Activated CD4-positive, alpha-beta T cell treated with anti-CD3 and anti-CD28 coated beads, Interleukin-2, amount 10 ng/mL, durations not matched to agents 24 days and 14 days (primary cell): ENCODE measurements at regions not wholly inside any gene's neighbourhood (a gene's known extent, or its start where the extent isn't known, plus 50 kb on each side); places are given as distances from the start of the nearest gene placed in this dataset.
"Not testable (repeated sequence)": the region's sequence is repeated elsewhere in the genome, so short reads cannot be mapped to it uniquely, and the experiment has no call there.

Experiments
- DNase-seq: peaks from one replicate; pipeline ENCODE4 v3.0.0; 2022
- H3K27ac Mint-ChIP-seq: one replicate; pipeline ENCODE4 v1.8.0; 2022; ENCODE audit warnings: mild to moderate bottlenecking, mixed read lengths
- H3K27me3 Mint-ChIP-seq: one replicate; pipeline ENCODE4 v1.8.0; 2022; ENCODE audit warnings: mixed read lengths
- H3K36me3 Mint-ChIP-seq: one replicate; pipeline ENCODE4 v1.8.0; 2022; ENCODE audit warnings: low read depth, mild to moderate bottlenecking, mixed read lengths
- H3K4me1 Mint-ChIP-seq: one replicate; pipeline ENCODE4 v1.8.0; 2021; ENCODE audit warnings: mixed read lengths
- H3K4me3 Mint-ChIP-seq: one replicate; pipeline ENCODE4 v1.8.0; 2022; ENCODE audit warnings: mild to moderate bottlenecking, moderate library complexity, mixed read lengths
- H3K9me3 Mint-ChIP-seq: one replicate; pipeline ENCODE4 v1.8.0; 2021; ENCODE audit warnings: mixed read lengths
- intact Hi-C: fragments of 100-400 bp; cut with micrococcal nuclease; formaldehyde crosslinking; loops from one replicate; pipeline ENCODE4 v1.15.1; 2023

DNA sequence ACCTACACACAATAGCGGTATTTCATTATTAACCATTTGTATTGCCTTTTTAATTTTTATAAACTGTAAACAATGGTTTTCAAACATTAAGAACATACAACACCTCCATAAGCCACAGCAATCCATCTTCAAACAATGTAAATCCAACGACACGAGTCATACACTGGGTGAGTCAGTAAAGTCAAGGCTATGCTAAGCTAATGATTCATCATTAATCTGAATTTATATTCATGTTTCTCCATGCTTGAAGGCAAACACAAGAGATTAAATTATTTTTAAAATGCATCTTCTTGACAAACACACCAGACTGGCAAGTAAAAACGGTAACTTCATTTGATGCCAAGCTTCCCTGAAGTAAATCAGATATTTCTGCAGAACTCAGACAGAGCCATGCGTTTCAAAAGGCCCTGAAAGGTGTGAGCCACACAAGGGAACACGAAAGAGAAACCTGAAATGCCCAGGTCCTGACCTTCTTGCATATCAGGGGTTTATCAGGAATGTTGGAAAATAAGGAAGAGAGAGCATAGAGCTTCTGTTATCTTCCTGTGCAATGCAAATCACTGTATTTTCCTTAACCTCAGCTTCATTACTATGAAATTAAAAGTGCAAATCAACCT is 162.5 kb downstream of the ALDH8A1 start:
- peaks cover 12% of the 10 kb centered on the region for H3K9me3 Mint-ChIP-seq
- no peak for DNase-seq
- H3K27ac Mint-ChIP-seq = no peak overlapping the region
- no peak overlapping the region for H3K4me3 Mint-ChIP-seq
- no peaks in the 10 kb centered on the region for H3K4me1 Mint-ChIP-seq
- no peaks in the 10 kb centered on the region for H3K27me3 Mint-ChIP-seq
- H3K36me3 Mint-ChIP-seq = no peaks in the 10 kb centered on the region
- intact Hi-C loops = no loop called here

DNA sequence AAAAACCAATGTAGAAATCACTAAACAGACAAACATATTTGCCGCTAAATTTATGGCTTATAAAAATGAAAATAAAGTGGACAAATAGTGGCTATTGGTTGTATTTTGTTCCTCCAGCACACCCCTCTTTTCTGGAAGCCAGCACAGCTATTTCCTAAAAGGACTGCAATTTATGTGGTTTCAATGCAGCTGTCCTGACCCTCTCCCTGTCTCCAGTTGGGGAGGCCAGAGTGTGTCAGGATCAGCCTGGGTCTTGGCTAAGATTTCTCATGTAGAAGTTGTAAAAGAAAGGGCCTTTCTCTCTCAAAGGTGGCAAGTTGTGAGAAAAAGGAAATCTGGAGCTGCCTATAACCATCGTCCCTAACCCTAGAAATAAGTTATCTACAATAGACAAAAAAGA is 165.6 kb downstream of the ALDH8A1 start:
- Mint-ChIP-seq H3K36me3 (no peaks in the 10 kb centered on the region), H3K27me3 (no peaks in the 10 kb centered on the region), H3K4me3 (no peak overlapping the region), H3K9me3 (peaks cover 2% of the 10 kb centered on the region), H3K27ac (no peak overlapping the region), H3K4me1 (no peaks in the 10 kb centered on the region)
- DNase-seq = no peak
- intact Hi-C loops = no loop called here

DNA sequence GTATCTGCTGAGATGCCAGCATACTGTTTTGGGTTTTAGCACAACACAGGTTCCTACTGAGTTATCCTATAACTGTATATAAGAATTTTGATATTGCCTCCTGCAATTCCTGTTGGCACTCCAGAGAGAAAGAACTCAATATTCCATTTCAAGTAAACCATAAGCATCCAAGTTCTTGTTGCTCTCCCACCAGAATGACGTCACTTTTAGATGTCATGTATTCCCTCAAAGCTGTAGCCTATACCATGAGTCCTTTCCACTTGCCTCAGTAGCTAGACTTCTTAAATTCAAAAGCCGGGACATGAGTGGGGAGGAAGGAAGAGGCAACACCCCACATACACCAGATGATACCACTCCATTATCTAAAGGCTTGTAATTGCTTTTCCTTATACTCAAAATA is 171.5 kb downstream of the ALDH8A1 start:
- H3K9me3 Mint-ChIP-seq = peaks cover 5% of the 10 kb centered on the region
- H3K27ac Mint-ChIP-seq = no peak overlapping the region
- H3K4me1 Mint-ChIP-seq = no peaks in the 10 kb centered on the region
- no peaks in the 10 kb centered on the region for H3K36me3 Mint-ChIP-seq
- intact Hi-C loops = no loop called here
- H3K4me3 Mint-ChIP-seq = no peak overlapping the region
- H3K27me3 Mint-ChIP-seq = peaks cover 6% of the 10 kb centered on the region
- DNase-seq = no peak

DNA sequence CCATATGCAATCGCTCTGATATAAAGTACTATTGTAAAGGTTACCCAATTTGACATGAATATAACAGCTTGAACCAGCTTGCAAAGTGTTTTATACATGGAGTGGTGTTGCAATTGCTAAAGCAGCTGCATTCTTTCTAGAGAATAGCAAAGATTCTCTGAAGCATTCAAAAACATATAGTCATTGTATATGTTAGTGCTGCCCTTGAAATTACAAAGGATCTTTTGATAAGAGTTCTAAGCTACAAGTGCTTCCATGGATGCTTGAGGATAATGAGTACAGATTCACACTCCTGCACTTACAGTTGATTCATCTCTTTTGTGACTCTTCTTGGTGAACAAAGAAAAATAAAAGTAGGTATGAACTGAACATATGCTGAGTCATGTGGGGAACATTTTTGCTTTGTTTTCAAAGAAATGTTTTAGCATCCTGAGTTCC is 175.7 kb downstream of the ALDH8A1 start:
- Mint-ChIP-seq H3K4me1 (no peaks in the 10 kb centered on the region), H3K4me3 (no peak overlapping the region), H3K27ac (no peak overlapping the region), H3K9me3 (peaks cover 5% of the 10 kb centered on the region), H3K36me3 (no peaks in the 10 kb centered on the region), H3K27me3 (peaks cover 6% of the 10 kb centered on the region)
- intact Hi-C loops = no loop called here
- DNase-seq = no peak

DNA sequence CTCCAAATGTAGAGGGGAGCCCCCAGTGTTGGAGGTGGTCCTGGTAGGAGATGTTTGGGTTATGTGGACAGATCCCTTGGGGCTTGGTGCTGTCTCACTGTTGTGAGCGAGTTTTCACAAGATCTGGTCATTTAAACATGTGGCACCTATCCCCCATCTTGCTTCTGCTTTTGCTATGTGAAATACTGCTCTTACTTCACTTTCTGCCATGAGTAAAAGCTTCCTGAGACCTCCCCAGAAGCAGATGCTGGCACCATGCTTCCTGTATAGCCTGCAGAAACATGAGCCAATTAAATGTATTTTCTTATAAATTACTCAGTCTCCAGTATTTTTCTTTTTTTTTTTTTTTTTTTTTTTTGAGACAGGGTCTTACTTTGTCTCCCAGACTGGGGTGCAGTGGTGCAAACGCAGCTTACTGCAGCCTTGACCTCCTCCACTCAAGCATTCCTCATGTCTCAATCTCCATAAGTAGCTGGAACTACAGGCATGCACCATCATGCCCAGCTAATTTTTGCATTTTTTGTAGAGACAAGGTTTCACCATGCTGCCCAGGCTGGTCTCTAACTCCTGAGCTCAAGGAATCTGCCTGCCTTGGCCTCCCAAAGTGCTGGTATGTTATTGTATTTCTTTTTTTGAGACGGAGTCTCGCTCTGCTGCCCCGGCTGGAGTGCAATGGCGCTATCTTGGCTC is 177.1 kb downstream of the ALDH8A1 start:
- no peaks in the 10 kb centered on the region for H3K9me3 Mint-ChIP-seq
- no peaks in the 10 kb centered on the region for H3K4me1 Mint-ChIP-seq
- H3K4me3 Mint-ChIP-seq = no peak overlapping the region
- peaks cover 11% of the 10 kb centered on the region for H3K27me3 Mint-ChIP-seq
- intact Hi-C loops = no loop called here
- DNase-seq = no peak
- H3K36me3 Mint-ChIP-seq = no peaks in the 10 kb centered on the region
- H3K27ac Mint-ChIP-seq = no peak overlapping the region

GRCh38 chr6:134768931-134769330 is 181.0 kb downstream of the ALDH8A1 start:
- H3K27ac Mint-ChIP-seq = no peak overlapping the region
- no peaks in the 10 kb centered on the region for H3K4me1 Mint-ChIP-seq

DNA sequence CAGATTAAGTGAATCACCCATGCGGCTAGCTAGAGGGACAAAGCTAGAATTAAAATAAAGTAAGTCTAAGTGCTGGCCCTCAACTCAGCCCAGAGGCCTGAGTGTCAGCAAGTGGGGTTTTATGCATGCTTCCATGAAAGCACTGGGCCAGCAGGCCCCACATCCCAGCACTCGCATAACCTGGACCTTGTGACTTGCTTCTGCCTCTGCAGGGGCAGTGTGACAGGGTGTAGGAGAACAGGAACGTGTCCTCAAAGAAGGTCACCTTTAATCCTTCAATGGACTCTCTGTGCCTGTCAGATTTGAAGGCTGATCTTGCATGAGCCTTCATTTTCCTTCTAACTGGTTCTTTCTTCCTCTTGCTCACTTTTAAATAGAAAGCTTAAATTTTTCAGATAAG is 183.4 kb downstream of the ALDH8A1 start:
- intact Hi-C loops = no loop called here

More at GRCh38 chr6:134768931-134769330, 181.0 kb downstream of the ALDH8A1 start:
- no peak for DNase-seq
- intact Hi-C loops = no loop called here
- Mint-ChIP-seq H3K9me3 (peaks cover 5% of the 10 kb centered on the region), H3K36me3 (no peaks in the 10 kb centered on the region), H3K27me3 (peaks cover 19% of the 10 kb centered on the region), H3K4me3 (no peak overlapping the region)

GRCh38 chr6:134764741-134765140 is 185.2 kb downstream of the ALDH8A1 start:
- Mint-ChIP-seq H3K27ac (no peak overlapping the region), H3K27me3 (peaks cover 22% of the 10 kb centered on the region), H3K4me1 (no peaks in the 10 kb centered on the region), H3K4me3 (no peak overlapping the region), H3K9me3 (peaks cover 6% of the 10 kb centered on the region), H3K36me3 (no peaks in the 10 kb centered on the region)
- no peak for DNase-seq
- intact Hi-C loops = no loop called here

More for the DNA sequence above, 183.4 kb downstream of the ALDH8A1 start:
- H3K4me3 Mint-ChIP-seq = no peak overlapping the region
- no peaks in the 10 kb centered on the region for H3K4me1 Mint-ChIP-seq
- no peak overlapping the region for H3K27ac Mint-ChIP-seq
- peaks cover 22% of the 10 kb centered on the region for H3K27me3 Mint-ChIP-seq
- peaks cover 6% of the 10 kb centered on the region for H3K9me3 Mint-ChIP-seq
- no peak for DNase-seq
- H3K36me3 Mint-ChIP-seq = no peaks in the 10 kb centered on the region

DNA sequence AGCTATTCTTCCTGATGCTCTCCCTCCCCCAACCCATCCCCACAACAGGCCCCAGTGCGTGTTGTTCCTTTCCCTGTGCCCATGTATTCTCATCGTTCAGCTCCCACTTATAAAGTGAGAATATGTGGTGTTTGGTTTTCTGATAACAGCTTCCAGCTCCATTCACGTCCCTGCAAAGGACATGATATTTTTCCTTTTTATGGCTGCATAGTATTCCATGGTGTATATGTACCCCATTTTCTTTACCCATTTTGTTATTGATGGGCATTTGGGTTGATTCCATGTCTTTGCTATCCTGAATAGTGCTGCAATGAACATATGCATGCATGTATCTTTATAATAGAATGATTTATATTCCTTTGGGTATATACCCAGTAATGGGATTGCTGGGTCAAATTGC is 186.3 kb downstream of the ALDH8A1 start:
- H3K27me3 Mint-ChIP-seq = peaks cover 16% of the 10 kb centered on the region
- intact Hi-C loops, H3K9me3 Mint-ChIP-seq, H3K36me3 Mint-ChIP-seq, DNase-seq, H3K4me1 Mint-ChIP-seq, H3K4me3 Mint-ChIP-seq, H3K27ac Mint-ChIP-seq: not testable (repeated sequence)

DNA sequence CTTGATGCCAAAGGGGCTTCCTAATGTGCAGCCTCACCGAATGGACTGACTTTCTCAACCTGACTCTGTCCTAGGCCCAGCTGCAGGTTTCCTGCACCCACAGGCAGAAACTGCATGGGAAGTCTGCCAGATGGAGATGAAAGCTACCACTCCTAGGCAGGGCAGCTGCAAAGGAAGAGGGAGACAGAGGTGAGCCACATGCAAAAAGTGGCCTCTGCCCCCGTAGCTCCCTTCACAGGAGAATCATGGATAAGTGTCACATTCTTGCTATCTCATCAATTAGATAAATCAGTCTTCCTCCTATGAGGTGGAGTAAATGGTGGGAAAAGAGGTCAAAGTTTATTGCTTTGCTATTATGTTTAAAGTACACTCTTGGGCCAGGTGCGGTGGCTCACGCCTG is 191.3 kb downstream of the ALDH8A1 start:
- intact Hi-C loops = no loop called here
- Mint-ChIP-seq H3K4me1 (no peaks in the 10 kb centered on the region), H3K27me3 (peaks cover 5% of the 10 kb centered on the region)

DNA sequence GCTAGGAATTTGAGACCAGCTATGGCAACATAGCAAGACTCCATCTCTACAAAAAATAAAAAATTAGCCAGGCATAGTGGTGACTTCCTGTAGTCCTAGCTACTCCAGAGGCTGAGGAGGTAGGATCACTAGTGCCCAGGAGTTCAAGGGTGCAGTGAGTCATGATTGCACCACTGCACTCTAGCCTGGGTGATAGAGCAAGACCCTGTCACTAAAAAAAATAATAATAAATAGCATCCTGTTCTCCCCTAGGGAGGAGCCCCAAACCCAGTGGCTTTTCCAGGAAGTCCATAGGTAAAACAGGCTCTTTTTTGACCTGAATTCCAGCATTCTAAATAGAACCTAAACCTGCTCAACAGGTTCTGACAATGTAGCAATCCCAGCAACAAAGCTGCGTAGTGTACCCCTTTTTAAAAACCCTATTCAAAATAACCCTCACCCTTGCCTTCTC is 192.0 kb downstream of the ALDH8A1 start:
- H3K4me1 Mint-ChIP-seq = no peaks in the 10 kb centered on the region
- no peak for DNase-seq

More for the DNA sequence above, 191.3 kb downstream of the ALDH8A1 start:
- Mint-ChIP-seq H3K9me3 (no peaks in the 10 kb centered on the region), H3K36me3 (no peaks in the 10 kb centered on the region), H3K4me3 (no peak overlapping the region), H3K27ac (no peak overlapping the region)
- no peak for DNase-seq

GRCh38 chr6:134756374-134757025 is 193.4 kb downstream of the ALDH8A1 start:
- no peaks in the 10 kb centered on the region for H3K4me1 Mint-ChIP-seq
- no peak overlapping the region for H3K27ac Mint-ChIP-seq
- no peak overlapping the region for H3K4me3 Mint-ChIP-seq
- peaks cover 8% of the 10 kb centered on the region for H3K27me3 Mint-ChIP-seq
- intact Hi-C loops = no loop called here
- no peaks in the 10 kb centered on the region for H3K9me3 Mint-ChIP-seq
- no peak for DNase-seq
- no peaks in the 10 kb centered on the region for H3K36me3 Mint-ChIP-seq

More for the DNA sequence above, 192.0 kb downstream of the ALDH8A1 start:
- H3K9me3 Mint-ChIP-seq = no peaks in the 10 kb centered on the region
- H3K27me3 Mint-ChIP-seq = peaks cover 7% of the 10 kb centered on the region
- no peak overlapping the region for H3K4me3 Mint-ChIP-seq
- intact Hi-C loops = no loop called here
- H3K36me3 Mint-ChIP-seq = no peaks in the 10 kb centered on the region
- no peak overlapping the region for H3K27ac Mint-ChIP-seq

- no peak for DNase-seq
- intact Hi-C loops = no loop called here
- H3K9me3 Mint-ChIP-seq = no peaks in the 10 kb centered on the region
- H3K36me3 Mint-ChIP-seq = no peaks in the 10 kb centered on the region
- no peak overlapping the region for H3K27ac Mint-ChIP-seq
- peaks cover 9% of the 10 kb centered on the region for H3K27me3 Mint-ChIP-seq
- H3K4me3 Mint-ChIP-seq = no peak overlapping the region
- H3K4me1 Mint-ChIP-seq = no peaks in the 10 kb centered on the region
Observed at GRCh38 chr6:134754013-134754690, 195.7 kb downstream of the ALDH8A1 start.

DNA sequence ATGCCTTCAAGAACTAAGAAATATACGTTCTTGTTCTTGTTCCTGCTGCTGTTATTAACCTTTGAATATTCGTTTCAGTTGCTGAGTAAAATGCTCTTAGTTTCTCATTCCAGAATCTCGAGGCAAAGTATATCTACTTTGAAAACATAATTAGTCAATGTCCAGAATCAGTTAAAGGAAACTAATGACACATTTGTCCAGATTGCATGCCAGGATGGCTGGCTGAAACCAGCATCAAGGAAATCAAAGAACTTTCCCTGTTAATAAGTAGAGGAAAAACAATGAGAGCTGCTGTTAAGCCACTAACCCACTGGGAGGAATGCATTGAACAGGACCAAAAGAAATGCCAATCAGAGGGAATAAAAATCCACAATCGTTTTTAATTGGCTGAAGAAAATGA is 196.9 kb downstream of the ALDH8A1 start:
- Mint-ChIP-seq H3K4me3 (no peak overlapping the region), H3K9me3 (no peaks in the 10 kb centered on the region), H3K27me3 (peaks cover 9% of the 10 kb centered on the region), H3K4me1 (no peaks in the 10 kb centered on the region), H3K36me3 (no peaks in the 10 kb centered on the region), H3K27ac (no peak overlapping the region)
- intact Hi-C loops = no loop called here
- DNase-seq = no peak
